Dendritic cell treated with granulocyte-macrophage colony-stimulating factor and Interleukin-4, amounts not matched to agents 40 ng/mL and 50 ng/mL, for 4 days (primary cell): ENCODE measurements at regions not wholly inside any gene's neighbourhood (a gene's known extent, or its start where the extent isn't known, plus 50 kb on each side); places are given as distances from the start of the nearest gene placed in this dataset.

Experiments
- H3K27ac Mint-ChIP-seq: one replicate; pipeline ENCODE4 v1.8.0; 2022; ENCODE audit warnings: mild to moderate bottlenecking, mixed read lengths
- H3K27me3 Mint-ChIP-seq: one replicate; pipeline ENCODE4 v1.8.0; 2022; ENCODE audit warnings: mild to moderate bottlenecking, mixed read lengths
- H3K36me3 Mint-ChIP-seq: one replicate; pipeline ENCODE4 v1.8.0; 2022; ENCODE audit warnings: low read depth, mixed read lengths
- H3K4me1 Mint-ChIP-seq: one replicate; pipeline ENCODE4 v1.8.0; 2022; ENCODE audit warnings: low read depth, mixed read lengths
- H3K4me3 Mint-ChIP-seq: one replicate; pipeline ENCODE4 v1.8.0; 2022; ENCODE audit warnings: mild to moderate bottlenecking, moderate library complexity, mixed read lengths
- H3K9me3 Mint-ChIP-seq: one replicate; pipeline ENCODE4 v1.8.0; 2022; ENCODE audit warnings: mixed read lengths
- intact Hi-C: fragments of 100-400 bp; cut with micrococcal nuclease; formaldehyde crosslinking; loops from one replicate; pipeline ENCODE4 v1.15.0; 2022

- Mint-ChIP-seq H3K27ac (no peak overlapping the region), H3K36me3 (no peaks in the 10 kb centered on the region), H3K4me3 (no peak overlapping the region), H3K4me1 (no peaks in the 10 kb centered on the region), H3K9me3 (no peaks in the 10 kb centered on the region), H3K27me3 (no peaks in the 10 kb centered on the region)
- intact Hi-C loops, result no loop called here
Measured at GRCh38 chr21:15560383-15561056, 169.3 kb upstream of the USP25 start.

- Mint-ChIP-seq H3K27me3 (no peaks in the 10 kb centered on the region), H3K4me1 (no peaks in the 10 kb centered on the region), H3K9me3 (peaks cover 4% of the 10 kb centered on the region), H3K4me3 (no peak overlapping the region), H3K36me3 (no peaks in the 10 kb centered on the region), H3K27ac (no peak overlapping the region)
- intact Hi-C loops, result no loop called here
Measured at GRCh38 chr21:15562748-15563147, 167.0 kb upstream of the USP25 start.

GRCh38 chr21:15564907-15565306 lies 164.9 kb upstream of the USP25 start:
- Mint-ChIP-seq H3K9me3 (peaks cover 26% of the 10 kb centered on the region), H3K27ac (no peak overlapping the region), H3K4me1 (no peaks in the 10 kb centered on the region), H3K4me3 (no peak overlapping the region), H3K27me3 (no peaks in the 10 kb centered on the region), H3K36me3 (no peaks in the 10 kb centered on the region)
- intact Hi-C loops, result no loop called here

GRCh38 chr21:15566703-15567102 lies 163.1 kb upstream of the USP25 start:
- H3K36me3 Mint-ChIP-seq, result no peaks in the 10 kb centered on the region
- H3K4me3 Mint-ChIP-seq, result no peak overlapping the region
- H3K27ac Mint-ChIP-seq, result no peak overlapping the region
- no peaks in the 10 kb centered on the region for H3K27me3 Mint-ChIP-seq
- intact Hi-C loops, result no loop called here
- H3K4me1 Mint-ChIP-seq, result no peaks in the 10 kb centered on the region
- H3K9me3 Mint-ChIP-seq, result peaks cover 29% of the 10 kb centered on the region

GRCh38 chr21:15567191-15567590 lies 162.6 kb upstream of the USP25 start:
- no peak overlapping the region for H3K4me3 Mint-ChIP-seq
- H3K36me3 Mint-ChIP-seq, result no peaks in the 10 kb centered on the region
- peaks cover 29% of the 10 kb centered on the region for H3K9me3 Mint-ChIP-seq
- no peaks in the 10 kb centered on the region for H3K27me3 Mint-ChIP-seq
- intact Hi-C loops, result no loop called here
- H3K4me1 Mint-ChIP-seq, result no peaks in the 10 kb centered on the region
- H3K27ac Mint-ChIP-seq, result no peak overlapping the region

GRCh38 chr21:15568516-15568915 lies 161.3 kb upstream of the USP25 start:
- H3K36me3 Mint-ChIP-seq, result no peaks in the 10 kb centered on the region
- peaks cover 29% of the 10 kb centered on the region for H3K9me3 Mint-ChIP-seq
- H3K4me3 Mint-ChIP-seq, result no peak overlapping the region
- intact Hi-C loops, result no loop called here
- H3K4me1 Mint-ChIP-seq, result no peaks in the 10 kb centered on the region
- H3K27ac Mint-ChIP-seq, result no peak overlapping the region
- H3K27me3 Mint-ChIP-seq, result no peaks in the 10 kb centered on the region

- Mint-ChIP-seq H3K9me3 (no peaks in the 10 kb centered on the region), H3K27me3 (no peaks in the 10 kb centered on the region), H3K4me3 (no peak overlapping the region), H3K4me1 (no peaks in the 10 kb centered on the region), H3K27ac (no peak overlapping the region), H3K36me3 (no peaks in the 10 kb centered on the region)
- intact Hi-C loops, result no loop called here
Measured at GRCh38 chr21:15586752-15587427, 142.9 kb upstream of the USP25 start.

GRCh38 chr21:15592271-15592860 lies 137.4 kb upstream of the USP25 start:
- H3K36me3 Mint-ChIP-seq, result no peaks in the 10 kb centered on the region
- intact Hi-C loops, result loop anchor here (1.0 to 2.0 kb wide), 2 partner anchors 1190 to 1333 kb away; no protein-coding TSS in a partner anchor
- peaks cover 13% of the 10 kb centered on the region for H3K9me3 Mint-ChIP-seq
- no peaks in the 10 kb centered on the region for H3K4me1 Mint-ChIP-seq
- no peak overlapping the region for H3K4me3 Mint-ChIP-seq
- no peak overlapping the region for H3K27ac Mint-ChIP-seq
- no peaks in the 10 kb centered on the region for H3K27me3 Mint-ChIP-seq

- Mint-ChIP-seq H3K9me3 (peaks cover 13% of the 10 kb centered on the region), H3K4me3 (no peak overlapping the region), H3K4me1 (no peaks in the 10 kb centered on the region), H3K27me3 (no peaks in the 10 kb centered on the region), H3K36me3 (no peaks in the 10 kb centered on the region), H3K27ac (no peak overlapping the region)
- intact Hi-C loops, result loop anchor here (1.0 to 2.0 kb wide), 2 partner anchors 1190 to 1334 kb away; no protein-coding TSS in a partner anchor
Measured at GRCh38 chr21:15592957-15593356, 136.8 kb upstream of the USP25 start.

- no peaks in the 10 kb centered on the region for H3K36me3 Mint-ChIP-seq
- H3K27me3 Mint-ChIP-seq, result no peaks in the 10 kb centered on the region
- peaks cover under 1% of the 10 kb centered on the region for H3K9me3 Mint-ChIP-seq
- H3K4me3 Mint-ChIP-seq, result no peak overlapping the region
- no peaks in the 10 kb centered on the region for H3K4me1 Mint-ChIP-seq
- intact Hi-C loops, result no loop called here
- H3K27ac Mint-ChIP-seq, result no peak overlapping the region
Measured at GRCh38 chr21:15601390-15601789, 128.4 kb upstream of the USP25 start.

- no peak overlapping the region for H3K4me3 Mint-ChIP-seq
- no peak overlapping the region for H3K27ac Mint-ChIP-seq
- intact Hi-C loops, result no loop called here
- H3K4me1 Mint-ChIP-seq, result no peaks in the 10 kb centered on the region
- H3K27me3 Mint-ChIP-seq, result no peaks in the 10 kb centered on the region
- no peaks in the 10 kb centered on the region for H3K9me3 Mint-ChIP-seq
- no peaks in the 10 kb centered on the region for H3K36me3 Mint-ChIP-seq
Measured at GRCh38 chr21:15604413-15604812, 125.4 kb upstream of the USP25 start.

- no peaks in the 10 kb centered on the region for H3K27me3 Mint-ChIP-seq
- intact Hi-C loops, result no loop called here
- peaks cover 9% of the 10 kb centered on the region for H3K9me3 Mint-ChIP-seq
- no peak overlapping the region for H3K27ac Mint-ChIP-seq
- H3K4me3 Mint-ChIP-seq, result no peak overlapping the region
- peaks cover 11% of the 10 kb centered on the region for H3K4me1 Mint-ChIP-seq
- no peaks in the 10 kb centered on the region for H3K36me3 Mint-ChIP-seq
Measured at GRCh38 chr21:15614766-15615165, 115.0 kb upstream of the USP25 start.

- no peaks in the 10 kb centered on the region for H3K27me3 Mint-ChIP-seq
- no peak overlapping the region for H3K4me3 Mint-ChIP-seq
- no peaks in the 10 kb centered on the region for H3K36me3 Mint-ChIP-seq
- intact Hi-C loops, result no loop called here
- peaks cover 11% of the 10 kb centered on the region for H3K4me1 Mint-ChIP-seq
- H3K9me3 Mint-ChIP-seq, result peaks cover 4% of the 10 kb centered on the region
- no peak overlapping the region for H3K27ac Mint-ChIP-seq
Measured at GRCh38 chr21:15616864-15617574, 112.8 kb upstream of the USP25 start.

- H3K36me3 Mint-ChIP-seq, result no peaks in the 10 kb centered on the region
- intact Hi-C loops, result no loop called here
- H3K27ac Mint-ChIP-seq, result no peak overlapping the region
Measured at GRCh38 chr21:15617964-15618363, 111.8 kb upstream of the USP25 start.

More at GRCh38 chr21:15617964-15618363, 111.8 kb upstream of the USP25 start:
- Mint-ChIP-seq H3K4me3 (no peak overlapping the region), H3K4me1 (peaks cover 11% of the 10 kb centered on the region), H3K9me3 (no peaks in the 10 kb centered on the region), H3K27me3 (no peaks in the 10 kb centered on the region)
